GM19372 (cell line): ENCODE measurements at regions not wholly inside any gene's neighbourhood (a gene's known extent, or its start where the extent isn't known, plus 50 kb on each side); places are given as distances from the start of the nearest gene placed in this dataset.

ENCODE experiments used
- ATAC-seq: cut with Tn5 transposase; IDR thresholded peaks from one replicate; pipeline ENCODE4 v1.9.1; 2021; ENCODE audit warnings: mild to moderate bottlenecking, low read depth, moderate library complexity; ENCODE audit not compliant: unreplicated experiment

DNA sequence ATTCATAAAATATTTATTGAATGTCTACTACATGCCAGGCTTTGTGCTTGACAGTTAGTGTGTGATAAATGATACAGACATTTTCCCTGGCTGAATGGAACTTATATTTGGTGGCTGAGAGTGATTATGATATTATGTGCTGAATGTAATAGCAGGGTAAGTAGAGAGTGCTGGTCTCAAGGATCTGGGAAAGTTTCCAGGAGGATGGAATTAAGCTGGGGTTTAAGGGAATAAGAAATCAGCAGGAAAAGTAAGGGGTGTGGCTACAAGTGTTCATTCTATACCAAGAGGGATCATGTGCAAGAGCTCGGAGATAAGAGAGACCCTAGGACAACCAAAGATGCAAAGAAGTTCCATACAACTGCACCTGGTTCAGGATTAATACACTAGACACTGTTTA lies 500.1 kb upstream of the CFAP20DC start:
- ATAC-seq: no peak

DNA sequence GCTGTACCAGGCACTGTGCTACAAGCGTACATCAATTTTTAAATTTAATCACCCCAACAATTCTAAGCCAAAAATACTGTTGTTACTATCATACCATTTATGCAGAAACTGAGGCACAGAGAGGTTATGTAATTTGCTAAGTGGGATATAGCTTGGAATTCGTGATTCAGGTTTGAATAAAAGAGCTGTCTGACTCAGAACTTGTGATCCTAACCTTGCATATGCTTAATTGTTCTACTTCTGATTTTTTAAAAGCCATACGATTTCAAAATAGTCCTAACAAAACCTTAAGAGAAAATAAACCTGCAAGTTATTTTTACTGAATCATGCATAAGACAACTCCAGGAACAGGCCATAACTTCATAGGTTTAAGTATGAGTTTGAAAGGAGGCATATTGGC lies 498.0 kb upstream of the CFAP20DC start:
- ATAC-seq: no peak

DNA sequence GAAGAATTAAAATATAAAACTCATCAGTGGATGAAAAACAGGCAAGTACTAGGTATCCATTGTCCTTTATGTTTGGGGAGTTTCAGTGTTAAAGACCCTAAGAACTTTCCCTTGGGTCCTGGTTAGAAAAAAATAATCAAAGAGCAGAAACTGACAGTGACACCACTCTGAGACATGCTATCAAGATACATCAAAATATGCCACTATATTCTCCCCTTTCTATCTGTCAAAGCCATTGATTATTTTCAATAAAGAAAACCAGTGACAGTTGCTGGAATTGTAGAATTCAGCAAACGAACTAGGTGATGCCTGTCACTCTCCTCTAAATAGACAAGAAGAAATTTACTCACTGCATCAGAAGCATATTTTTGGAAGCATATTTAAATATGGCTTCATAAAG lies 496.7 kb upstream of the CFAP20DC start:
- no peak for ATAC-seq

GRCh38 chr3:59545374-59545773 lies 495.5 kb upstream of the CFAP20DC start:
- no peak for ATAC-seq

DNA sequence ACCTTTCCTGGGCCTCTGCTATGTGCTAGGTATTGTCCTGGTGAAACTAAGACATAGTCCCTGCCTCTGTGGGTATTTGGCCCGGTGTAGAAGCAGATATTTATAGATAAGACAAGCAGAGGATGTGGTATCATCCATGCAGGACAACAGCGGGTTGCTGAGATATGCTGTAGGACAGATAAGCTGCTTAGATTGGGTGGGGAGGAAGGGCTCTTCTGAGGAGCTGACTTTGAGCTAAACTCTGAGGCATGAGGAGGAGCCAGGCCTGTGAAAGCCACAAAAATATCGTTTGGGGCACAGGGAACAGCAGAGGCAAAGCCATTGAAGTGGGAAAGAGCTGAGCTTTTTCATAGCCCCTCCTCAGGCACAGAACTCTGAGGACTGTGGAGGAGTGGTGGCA lies 492.5 kb upstream of the CFAP20DC start:
- no peak for ATAC-seq

- ATAC-seq: peak; percentile 90
Observed at GRCh38 chr3:59540696-59541095, 490.9 kb upstream of the CFAP20DC start.

- ATAC-seq: no peak
Observed at GRCh38 chr3:59540241-59540640, 490.4 kb upstream of the CFAP20DC start.

DNA sequence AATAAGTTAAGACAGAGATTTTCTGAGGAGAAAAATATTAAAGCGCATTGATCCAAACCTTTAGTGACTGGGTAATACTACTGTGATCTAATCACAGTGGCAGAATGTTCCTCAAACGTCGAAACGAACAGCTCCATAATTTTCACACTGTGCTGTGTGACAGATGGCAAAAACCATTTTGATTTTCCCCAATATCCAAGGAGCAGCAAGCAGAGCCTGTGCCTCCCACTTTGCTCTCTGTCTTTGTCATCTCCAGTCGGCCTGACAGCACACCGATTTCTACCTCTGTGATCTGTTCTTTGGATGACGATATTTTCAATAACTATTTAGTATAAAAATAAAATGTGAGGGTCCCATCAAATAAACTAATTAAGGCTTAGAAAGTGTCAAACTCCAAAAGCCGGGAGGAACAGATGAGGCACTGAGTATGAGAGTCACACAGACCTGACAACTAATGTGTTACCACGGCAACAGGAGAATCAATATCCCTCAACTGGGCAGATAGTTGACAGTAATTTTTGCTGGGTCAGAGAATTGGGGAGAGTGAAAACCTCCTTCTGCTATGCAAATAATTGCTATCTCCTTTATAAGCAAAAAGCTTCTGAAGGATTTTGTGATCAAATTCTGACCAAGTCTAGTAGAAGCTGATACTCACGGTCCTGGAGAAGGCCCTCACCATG lies 489.1 kb upstream of the CFAP20DC start:
- ATAC-seq: no peak

DNA sequence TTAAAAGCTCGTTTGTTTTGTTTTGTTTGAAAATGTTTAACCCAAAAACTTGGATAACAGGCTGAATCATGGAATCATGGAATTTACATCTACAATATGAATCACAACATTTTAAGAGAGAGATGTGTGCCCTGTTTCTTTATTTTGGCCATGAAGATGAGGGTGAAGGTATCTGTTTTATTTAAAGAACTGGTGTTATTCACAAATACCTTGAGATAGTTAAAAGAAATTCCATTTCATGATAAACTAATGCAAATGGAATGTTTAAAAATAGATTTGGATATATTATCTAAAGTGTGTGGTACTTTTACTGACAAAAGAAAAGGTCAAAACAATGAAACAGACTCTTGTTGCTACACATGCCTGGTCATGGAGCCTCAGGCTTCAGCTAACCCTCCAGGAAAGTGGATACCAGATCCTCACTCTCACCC lies 486.0 kb upstream of the CFAP20DC start:
- ATAC-seq: no peak

DNA sequence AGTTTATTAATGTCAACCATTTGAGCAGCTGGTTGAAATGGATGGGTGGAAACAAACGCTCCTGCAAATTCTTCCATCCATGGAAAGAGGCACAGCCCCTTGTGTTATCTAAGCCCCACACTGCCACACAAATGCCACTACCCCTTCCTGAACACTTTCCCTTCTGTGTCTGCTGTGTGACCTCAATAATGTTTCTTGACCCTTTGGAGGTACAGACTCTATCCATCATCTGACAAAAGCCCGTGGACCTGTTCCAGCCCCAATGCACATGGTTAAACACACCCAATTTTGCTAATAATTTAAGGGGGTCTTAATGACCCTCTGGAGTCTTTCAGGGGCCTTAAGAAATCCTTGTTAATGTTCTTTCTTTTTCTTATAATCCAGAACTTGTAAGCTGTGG lies 482.2 kb upstream of the CFAP20DC start:
- ATAC-seq: no peak

GRCh38 chr3:59531066-59531745 lies 481.4 kb upstream of the CFAP20DC start:
- no peak for ATAC-seq

DNA sequence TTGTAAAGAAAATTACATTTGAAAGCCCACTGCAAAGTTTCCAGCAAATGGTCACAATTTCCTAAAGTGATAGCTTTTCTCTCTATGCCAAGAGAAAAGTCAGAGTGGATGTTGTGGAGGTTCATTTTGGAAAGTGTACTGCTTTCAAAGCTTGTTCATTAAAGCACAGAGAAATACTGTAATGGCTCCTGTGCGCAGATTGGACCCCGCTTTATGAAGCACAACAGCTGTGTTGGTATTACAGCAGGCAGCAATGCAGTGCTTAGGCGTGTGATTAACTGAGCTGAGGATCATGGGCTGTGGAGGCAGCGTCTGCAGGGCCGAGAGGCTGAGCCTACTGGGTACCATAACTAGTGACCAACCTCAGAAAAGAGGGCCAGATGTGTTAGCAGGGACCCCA lies 478.4 kb upstream of the CFAP20DC start:
- ATAC-seq: no peak

GRCh38 chr3:59527493-59527892 lies 477.7 kb upstream of the CFAP20DC start:
- no peak for ATAC-seq

GRCh38 chr3:59526999-59527398 lies 477.2 kb upstream of the CFAP20DC start:
- ATAC-seq: no peak

DNA sequence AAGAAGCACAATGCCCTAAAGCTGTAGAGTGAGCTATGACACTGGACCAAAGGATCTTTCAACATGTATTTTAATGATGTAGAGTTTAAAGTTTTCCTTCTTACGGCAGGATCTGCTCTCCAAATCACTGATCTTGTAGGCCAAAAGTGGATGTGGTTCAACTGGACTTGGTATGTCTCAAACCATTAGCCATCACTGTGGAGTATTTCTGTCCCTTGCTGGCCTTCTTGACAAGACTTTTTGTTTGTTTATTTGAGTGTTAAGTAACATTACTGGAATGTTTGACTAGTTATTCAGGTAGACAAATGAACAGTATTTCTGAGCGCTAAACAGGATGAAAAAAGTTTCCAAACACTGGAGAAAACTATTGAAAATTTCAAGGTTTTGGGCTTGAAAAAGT lies 472.7 kb upstream of the CFAP20DC start:
- no peak for ATAC-seq

DNA sequence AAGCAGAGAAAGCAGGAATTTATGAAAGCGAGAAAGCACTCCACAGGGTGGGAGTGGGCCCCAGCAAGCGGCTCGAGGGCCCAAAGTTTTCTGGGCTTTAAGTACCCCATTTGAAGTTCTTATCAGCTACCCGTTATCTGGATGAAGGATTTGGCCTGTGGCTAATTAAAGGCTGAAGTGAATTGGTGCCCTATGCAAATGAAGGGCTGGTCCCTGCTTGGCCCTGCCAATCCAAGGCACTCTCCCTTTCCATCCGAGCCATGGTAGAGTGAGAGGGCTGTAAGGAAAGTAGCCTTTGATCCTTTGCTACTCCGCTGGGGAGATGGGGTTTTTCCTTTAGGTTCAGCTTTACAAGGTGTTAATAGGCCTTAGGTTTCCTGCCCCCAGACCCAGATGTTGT lies 469.3 kb upstream of the CFAP20DC start:
- no peak for ATAC-seq

DNA sequence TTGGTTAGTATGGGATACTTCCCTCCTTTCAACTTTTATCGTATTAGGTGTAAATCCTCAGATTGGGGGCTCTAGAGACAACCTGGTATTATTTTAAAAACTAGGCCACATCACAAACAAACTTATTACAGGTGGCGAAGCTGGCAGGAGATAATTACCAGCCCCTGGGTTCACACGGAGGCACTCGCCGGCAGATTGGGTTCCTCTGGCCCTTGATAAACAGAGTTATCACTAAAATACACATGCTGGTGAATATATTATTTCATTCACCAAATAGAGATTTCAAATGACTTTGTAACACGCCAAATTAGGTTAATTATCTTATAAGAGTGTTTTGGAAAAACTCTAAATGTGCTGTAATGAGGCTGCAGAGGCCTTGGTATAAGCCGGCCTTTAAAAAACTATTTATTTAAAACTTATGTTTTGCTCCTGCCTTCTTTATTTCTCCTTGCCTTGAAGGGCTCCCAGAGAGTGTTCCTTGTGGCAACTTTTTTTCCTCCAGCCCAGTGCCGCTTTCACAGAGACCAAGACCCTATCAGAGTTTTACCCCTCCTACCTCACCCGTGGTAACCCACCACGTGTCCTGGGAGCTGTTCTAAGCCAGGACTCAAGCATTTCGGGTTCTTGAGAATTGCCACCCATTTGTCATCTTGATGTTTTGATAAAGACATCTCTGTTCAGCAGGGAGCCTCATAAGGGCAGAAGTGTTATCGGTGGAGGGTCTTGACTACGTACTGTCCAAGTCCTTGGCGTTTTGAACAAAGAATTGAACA lies 468.6 kb upstream of the CFAP20DC start:
- no peak for ATAC-seq

GRCh38 chr3:59517388-59517787 lies 467.6 kb upstream of the CFAP20DC start:
- no peak for ATAC-seq

GRCh38 chr3:59515966-59516365 lies 466.1 kb upstream of the CFAP20DC start:
- ATAC-seq: no peak

DNA sequence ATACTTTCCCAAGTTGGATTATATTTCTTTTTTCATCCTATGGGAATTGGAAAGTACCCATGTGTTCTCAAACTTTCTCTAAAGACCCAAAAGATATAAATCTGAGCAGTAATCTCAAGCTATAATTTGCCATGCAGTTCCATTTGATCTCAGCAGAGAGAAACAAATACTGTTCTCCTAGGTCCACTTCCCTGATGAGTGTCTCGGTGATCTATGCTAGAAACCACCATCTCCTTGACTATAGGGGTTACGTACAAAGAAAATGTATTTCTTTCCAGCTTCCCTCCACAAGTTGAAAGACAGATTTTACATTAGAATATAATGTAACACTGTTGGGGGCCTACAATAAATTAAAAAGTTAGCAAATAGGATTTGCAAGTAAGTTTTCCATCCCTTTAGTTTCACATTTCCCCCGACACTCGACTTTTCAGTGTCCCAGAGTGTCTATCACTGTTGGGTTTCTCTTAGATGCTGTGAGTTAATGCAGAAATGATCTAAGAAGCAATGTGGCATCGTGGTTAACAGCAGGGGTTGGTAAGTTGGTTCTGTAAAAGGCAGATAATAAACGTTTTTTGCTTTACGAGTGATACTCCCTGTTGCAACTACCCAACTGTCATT lies 465.1 kb upstream of the CFAP20DC start:
- ATAC-seq: no peak

DNA sequence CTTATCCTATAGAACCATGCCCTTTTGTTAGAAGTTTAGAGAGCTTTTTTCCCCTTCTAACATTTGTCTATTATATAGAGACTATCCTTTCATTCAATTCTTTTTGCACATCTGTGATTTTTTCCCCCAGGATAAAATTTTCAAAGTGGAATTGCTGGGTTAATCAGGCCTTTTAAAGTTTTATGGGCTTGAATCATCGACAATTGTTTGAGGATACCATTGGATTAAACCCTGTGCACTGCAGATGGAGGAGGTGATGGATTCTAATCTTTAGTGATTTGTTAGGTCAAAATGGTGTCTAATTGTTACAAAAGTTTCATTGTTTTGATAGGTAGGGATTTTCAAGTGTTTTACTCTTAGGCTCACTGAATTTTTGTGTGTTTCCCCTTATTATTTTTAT lies 463.7 kb upstream of the CFAP20DC start:
- ATAC-seq: no peak
